HUDEP-2 (cell line): ENCODE measurements at regions not wholly inside any gene's neighbourhood (a gene's known extent, or its start where the extent isn't known, plus 50 kb on each side); places are given as distances from the start of the nearest gene placed in this dataset.
"Not testable (repeated sequence)": the region's sequence is repeated elsewhere in the genome, so short reads cannot be mapped to it uniquely, and the experiment has no call there.

Experiments
- DNase-seq, 76 experiments: peaks; one replicate each; lab custom pipeline; 2025; ENCODE audit not compliant: unreplicated experiment in 76 of 76; lab: John Stamatoyannopoulos, UW

GRCh38 chr6:85044361-85044760 lies 280.0 kb upstream of the TBX18 start:
- DNase-seq, result no peak

- DNase-seq, result peak in 5 of 76 experiments; percentile 7 to 26 (median 13)
Measured at GRCh38 chr6:85041376-85041775, 277.0 kb upstream of the TBX18 start.

- no peak for DNase-seq
Measured at GRCh38 chr6:85037221-85037620, 272.8 kb upstream of the TBX18 start.

GRCh38 chr6:85035766-85036165 lies 271.4 kb upstream of the TBX18 start:
- no peak for DNase-seq

- DNase-seq, result no peak
Measured at GRCh38 chr6:85033547-85033946, 269.1 kb upstream of the TBX18 start.

- no peak for DNase-seq
Measured at GRCh38 chr6:85026021-85026420, 261.6 kb upstream of the TBX18 start.

- DNase-seq, result no peak
Measured at GRCh38 chr6:85023721-85024120, 259.3 kb upstream of the TBX18 start.

GRCh38 chr6:85017352-85017751 lies 253.0 kb upstream of the TBX18 start:
- DNase-seq, result no peak

- DNase-seq, result no peak
Measured at GRCh38 chr6:85016726-85017125, 252.3 kb upstream of the TBX18 start.

GRCh38 chr6:85015396-85015990 lies 251.1 kb upstream of the TBX18 start:
- peak in 31 of 76 experiments; percentile 2 to 67 (median 21) for DNase-seq

GRCh38 chr6:85010865-85011264 lies 246.5 kb upstream of the TBX18 start:
- DNase-seq, result no peak

- no peak for DNase-seq
Measured at GRCh38 chr6:85008296-85009009, 244.1 kb upstream of the TBX18 start.

GRCh38 chr6:85006362-85006761 lies 242.0 kb upstream of the TBX18 start:
- no peak for DNase-seq

- no peak for DNase-seq
Measured at GRCh38 chr6:85005494-85005893, 241.1 kb upstream of the TBX18 start.

- DNase-seq, result no peak
Measured at GRCh38 chr6:85004361-85004995, 240.1 kb upstream of the TBX18 start.

- DNase-seq, result no peak
Measured at GRCh38 chr6:85002847-85003246, 238.4 kb upstream of the TBX18 start.

GRCh38 chr6:85000001-85000400 lies 235.6 kb upstream of the TBX18 start:
- DNase-seq, result no peak

GRCh38 chr6:84998223-84998622 lies 233.8 kb upstream of the TBX18 start:
- DNase-seq, result no peak

- not testable (repeated sequence) for DNase-seq
Measured at GRCh38 chr6:84988766-84989165, 224.4 kb upstream of the TBX18 start.

GRCh38 chr6:84985490-84985889 lies 221.1 kb upstream of the TBX18 start:
- not testable (repeated sequence) for DNase-seq

GRCh38 chr6:84979541-84979940 lies 215.1 kb upstream of the TBX18 start:
- no peak for DNase-seq

GRCh38 chr6:84977363-84977705 lies 212.9 kb upstream of the TBX18 start:
- no peak for DNase-seq
